HG02943 (cell line): ENCODE measurements at regions not wholly inside any gene's neighbourhood (a gene's known extent, or its start where the extent isn't known, plus 50 kb on each side); places are given as distances from the start of the nearest gene placed in this dataset.
"Not testable (repeated sequence)": the region's sequence is repeated elsewhere in the genome, so short reads cannot be mapped to it uniquely, and the experiment has no call there.

Experiments
- ATAC-seq: cut with Tn5 transposase; IDR thresholded peaks from one replicate; pipeline ENCODE4 v1.9.1; 2021; ENCODE audit warnings: mild to moderate bottlenecking, low read depth, moderate library complexity; ENCODE audit not compliant: unreplicated experiment

DNA sequence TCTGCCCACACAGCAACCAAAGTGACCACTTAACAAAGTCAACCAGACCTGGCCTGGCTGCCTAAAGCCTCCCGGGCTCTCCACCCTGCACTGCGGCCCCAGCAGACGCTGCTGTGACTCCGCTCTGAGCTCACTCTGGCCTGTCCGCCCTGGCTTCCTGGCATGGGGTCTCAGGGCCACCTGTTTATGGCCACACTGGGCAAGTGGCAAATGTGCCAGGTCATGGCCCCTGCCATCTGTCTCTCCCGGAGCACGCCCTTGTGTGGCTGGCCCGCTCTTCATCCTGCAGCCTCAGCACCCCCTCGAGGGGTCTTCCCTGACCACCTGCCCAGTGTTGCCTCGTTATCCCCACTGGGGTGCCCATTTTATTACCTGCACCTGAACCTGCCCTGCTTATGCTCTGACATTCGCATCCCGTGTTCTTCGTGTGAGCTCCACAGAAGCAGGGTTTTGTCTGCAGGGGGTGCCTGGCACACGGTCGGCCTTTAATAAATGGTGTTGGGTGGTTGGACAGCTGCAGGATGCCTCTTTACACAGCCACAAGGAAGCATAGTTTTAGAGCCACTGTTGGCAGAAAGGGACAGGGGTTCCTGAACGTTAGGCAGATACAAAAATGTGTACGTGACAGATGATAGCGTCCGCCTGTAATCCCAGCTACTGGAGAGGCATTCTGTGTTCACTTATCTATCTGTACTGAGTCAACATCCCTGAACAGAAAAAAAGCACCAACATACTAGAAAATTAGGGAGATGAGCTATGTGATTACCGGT lies 785.6 kb downstream of the TBC1D22A start:
- ATAC-seq: no peak

DNA sequence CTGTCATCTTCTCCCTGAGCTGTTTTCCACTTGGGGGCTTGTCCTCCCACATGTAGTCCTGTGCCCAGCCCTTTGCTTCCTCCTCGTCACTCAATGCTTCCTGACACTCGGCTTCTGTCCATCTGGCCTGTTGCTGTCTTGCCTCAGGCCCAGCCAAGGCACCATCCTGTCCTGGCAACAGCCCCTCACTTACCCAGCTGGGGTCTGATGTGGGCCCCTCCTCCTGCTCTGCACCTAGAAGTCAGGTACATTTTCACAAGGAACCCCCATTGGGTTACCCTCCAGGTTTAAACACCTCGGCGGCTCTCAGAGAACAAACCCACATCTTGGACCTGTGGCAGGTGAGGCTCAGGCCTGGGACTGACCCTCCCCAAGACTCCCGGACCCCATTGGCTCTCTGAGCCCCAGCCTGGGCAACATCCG lies 784.8 kb downstream of the TBC1D22A start:
- ATAC-seq: no peak

DNA sequence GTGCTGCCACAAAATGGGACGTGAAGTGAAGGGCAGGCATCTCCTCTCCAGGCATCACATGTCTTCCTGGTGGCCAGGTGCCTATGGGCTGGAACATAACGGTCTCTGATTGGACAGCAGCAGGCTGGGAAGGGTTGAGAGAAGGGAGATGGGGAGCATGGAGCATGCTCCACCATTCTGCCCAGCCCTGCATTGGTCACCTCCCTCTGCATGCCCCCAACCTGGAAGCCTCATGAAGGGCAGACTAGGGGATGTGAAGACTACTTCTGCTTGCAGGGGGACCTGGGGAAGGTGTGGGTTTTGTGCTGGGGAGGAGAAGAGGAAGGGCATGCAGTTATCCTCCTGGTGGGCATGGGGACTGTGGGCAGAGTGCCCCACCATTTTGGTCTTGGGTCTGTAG lies 782.2 kb downstream of the TBC1D22A start:
- ATAC-seq: no peak

DNA sequence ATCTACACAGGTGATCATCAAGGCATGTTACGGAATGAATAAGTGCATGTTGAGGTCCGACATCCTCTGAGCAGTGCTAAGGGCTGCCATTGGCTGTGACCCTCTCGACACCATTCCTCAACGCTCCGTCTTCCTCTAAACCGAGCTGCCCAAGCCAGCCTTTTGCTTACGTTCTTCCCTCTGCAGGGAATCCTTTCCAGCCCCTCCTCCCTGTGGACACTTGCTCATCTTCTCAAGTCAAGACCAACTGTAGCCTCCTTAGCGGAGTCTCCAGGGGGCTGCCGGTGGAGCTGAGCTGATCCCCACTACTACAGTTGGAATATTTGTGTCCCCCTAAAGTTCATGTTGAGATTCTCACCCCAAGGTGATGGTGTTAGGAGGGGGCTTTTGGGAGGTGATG lies 781.0 kb downstream of the TBC1D22A start:
- ATAC-seq: no peak

DNA sequence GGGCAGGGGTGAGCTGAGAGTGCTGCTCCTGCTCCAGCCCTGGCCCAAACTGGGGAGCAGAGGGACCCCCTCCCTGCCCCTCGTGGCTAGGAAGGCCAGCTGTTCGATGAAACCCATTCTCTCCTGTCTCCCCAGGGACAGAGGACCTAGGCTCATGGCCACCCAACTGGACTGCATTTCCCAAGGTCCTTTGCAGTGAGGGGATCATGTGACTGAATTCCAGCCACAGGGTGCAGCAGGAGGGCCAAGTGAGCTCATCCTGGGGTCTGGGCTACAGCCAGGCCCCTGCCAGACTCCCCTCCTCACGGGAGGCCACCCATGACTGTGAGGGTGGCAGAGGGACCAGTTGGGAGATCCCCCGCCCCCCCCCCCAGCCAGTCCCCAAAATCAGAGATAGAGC lies 777.6 kb downstream of the TBC1D22A start:
- no peak for ATAC-seq

DNA sequence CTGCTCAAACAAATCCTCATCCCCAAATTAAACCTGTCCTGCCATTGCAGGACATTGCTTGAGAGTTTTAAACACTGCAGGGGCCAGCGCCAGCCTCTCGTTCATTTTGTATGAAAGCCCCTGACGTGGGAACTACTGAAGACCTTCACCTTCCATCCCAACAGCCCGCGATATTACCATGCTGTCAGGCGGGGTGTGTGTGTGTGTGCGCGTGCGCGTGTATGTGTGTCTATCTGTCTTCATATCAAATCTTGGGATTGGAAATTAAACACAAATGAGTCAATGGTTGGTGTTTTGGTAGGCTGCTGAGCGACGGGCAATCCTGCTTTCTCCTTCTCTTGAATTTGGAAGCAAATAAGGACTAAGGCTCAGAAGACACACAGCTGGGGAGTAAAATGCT lies 776.9 kb downstream of the TBC1D22A start:
- ATAC-seq: no peak

DNA sequence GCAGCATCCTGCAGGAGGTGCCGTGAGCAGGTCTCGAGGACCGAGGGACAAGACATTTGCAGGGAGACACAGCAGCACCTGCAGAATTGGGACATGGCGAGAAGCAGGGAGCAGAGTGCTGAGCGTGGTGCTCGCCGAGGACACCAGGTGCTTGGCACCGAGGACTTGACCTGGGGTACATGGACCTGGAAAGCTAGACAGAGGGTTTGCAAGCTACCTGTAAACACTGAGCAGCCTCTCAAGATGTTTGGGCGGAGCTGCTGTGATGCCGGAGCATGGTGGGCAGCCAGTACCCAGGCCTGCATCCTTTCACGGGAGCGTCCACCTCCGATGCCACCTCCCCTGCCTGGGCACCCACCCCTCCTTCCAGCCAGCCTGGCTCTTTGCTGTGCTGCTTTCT lies 773.2 kb downstream of the TBC1D22A start:
- ATAC-seq: no peak

DNA sequence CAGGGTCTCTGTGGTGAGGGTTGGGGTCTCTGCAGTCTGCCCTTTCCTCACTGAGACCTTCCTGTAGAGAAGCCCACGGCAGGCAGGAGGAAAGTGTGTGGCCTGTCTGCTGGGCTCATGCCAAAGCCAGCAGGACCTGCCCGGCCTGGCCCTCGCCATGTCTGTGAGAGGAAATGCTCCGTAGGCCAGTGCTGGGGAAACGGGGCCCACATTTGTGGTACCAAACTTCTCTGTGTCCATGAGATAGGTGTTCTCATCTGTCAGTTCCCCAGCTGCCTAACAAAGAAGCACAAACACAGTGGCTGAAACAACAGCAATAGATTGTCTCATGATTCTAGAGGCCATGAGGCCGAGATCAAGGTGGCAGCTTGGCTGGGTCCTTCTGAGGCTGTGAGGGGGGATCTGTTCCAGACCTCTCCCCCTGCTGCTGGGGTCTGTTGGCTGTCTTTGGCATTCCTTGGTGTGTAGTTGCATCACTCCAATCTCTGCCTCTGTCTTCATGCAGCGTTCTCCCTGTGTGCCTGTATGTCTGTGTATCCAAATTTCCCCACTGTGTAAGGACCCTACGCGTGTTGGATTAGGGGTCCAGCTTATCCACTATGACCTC lies 772.5 kb downstream of the TBC1D22A start:
- no peak for ATAC-seq

DNA sequence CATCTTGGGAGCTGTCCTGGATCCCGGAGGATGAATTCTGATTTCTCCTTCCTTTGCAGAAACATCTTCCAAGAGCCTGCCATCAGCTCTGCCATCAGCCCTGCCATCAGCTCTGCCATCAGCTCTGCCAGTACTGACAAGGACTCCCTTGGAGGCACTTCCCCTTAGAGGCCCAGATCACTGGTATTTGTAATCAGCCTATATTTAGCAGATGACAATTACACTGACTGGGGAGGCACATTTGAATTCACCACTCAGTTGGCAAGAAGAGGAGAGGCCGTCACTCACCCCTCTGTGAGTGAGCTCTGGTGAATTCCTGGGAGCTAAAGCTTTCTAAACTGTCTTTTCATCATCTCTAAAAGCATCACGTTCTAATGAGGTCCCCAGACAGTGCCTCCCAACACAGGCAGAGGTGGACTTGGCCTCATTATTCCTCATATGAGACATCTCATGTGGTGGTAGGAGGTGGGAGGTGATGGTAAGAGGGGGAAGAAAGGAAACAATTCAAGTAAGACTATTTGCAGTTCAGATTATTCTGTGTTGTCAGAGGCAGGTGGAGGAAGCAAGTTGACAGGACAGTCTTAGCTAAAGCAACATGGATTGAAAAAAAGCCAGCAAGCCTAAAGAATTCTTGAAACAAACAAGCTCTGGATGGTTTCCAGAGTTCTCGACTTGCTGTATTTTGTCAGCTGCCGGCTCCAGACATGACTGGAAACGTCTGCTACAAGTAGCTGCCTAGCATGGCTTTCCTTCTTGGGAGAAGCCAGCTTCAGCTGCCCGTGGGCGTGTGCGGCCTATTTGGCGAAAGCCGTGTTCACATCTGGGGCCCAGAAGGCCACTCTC lies 771.7 kb downstream of the TBC1D22A start:
- ATAC-seq: no peak

DNA sequence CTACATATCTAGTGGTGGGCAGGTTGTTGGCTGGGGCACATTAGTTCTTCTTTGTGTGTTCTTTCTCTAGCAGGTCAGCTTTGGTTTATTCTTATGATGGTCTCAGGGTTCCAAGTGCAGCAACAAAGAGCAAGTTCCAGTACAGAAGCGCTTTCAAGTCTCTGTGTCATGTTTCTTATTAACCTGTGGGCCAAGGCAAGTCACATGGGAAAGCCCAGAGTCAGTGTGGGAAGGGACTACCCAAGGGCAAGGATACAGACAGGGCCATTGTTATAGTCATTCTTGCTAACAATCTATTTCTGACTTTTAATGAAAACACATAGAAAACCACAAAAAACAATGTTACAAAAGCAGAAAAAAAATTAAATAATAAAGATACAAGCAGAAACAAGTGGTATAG lies 754.6 kb downstream of the TBC1D22A start:
- no peak for ATAC-seq

DNA sequence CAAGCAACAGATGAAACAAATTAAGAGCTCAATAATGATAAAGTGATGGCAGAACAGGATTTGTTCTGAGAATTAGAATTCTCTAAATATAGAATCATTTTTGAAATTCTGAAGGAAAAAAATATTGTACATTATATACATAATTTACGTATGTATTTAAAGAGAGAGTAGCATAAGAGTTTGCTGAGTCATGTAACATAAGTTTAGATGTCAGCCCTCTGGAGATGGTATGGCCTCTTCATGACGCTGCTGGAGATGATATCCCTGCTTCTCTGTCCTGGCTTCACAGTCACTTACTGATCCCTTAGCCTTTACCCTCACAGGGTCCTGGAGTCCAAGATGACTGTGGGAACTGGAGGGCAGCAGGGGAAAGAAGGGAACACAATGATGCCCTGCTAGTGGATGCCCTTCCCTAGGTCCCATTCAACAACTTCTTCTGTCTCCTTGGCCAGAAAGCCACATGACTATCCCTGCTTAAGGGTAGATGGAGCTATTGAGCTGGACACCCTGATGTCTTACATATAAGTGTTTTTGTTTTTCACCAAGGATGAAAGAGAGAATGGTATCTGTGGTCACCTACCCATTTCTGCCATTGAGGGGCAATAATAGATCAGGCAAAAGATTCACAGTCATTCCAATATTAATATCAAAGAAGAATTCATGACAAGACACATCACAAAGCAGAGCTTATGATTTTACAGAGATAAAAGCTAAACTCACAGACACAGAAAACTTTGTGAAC lies 753.1 kb downstream of the TBC1D22A start:
- ATAC-seq: no peak

DNA sequence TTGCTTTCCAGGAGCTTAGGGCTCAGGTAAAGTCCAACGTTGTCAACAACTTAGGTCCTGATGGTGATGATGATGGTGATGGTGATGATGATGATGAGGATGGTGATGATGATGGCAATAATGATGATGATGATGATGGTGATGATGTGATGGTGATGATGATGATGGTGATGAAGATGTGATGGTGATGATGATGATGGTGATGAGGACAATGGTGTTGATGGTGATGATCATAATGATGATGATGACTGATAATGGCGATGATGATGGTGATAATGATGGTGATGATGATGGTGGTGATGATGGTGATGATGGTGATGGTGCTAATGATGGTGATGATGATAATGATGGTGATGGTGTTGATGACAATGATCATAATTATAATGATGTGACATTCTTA lies 750.2 kb downstream of the TBC1D22A start:
- ATAC-seq: no peak

DNA sequence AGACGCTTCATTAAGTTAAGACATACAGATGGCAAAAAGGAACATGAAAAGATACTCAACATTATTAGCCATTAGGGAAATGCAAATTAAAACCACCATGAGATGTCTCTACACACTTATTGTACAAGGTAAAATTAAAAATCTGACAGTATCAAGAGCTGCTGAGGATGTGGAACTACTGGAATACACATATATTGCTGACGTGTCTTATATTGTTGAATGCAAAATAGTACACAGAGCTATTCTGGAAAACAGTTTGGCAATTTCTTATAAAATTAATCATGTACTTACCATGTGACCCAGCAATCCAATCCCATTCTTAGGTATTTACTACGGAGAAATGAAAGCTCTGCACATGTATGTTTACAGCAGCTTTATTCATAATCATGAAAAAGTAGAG lies 742.5 kb downstream of the TBC1D22A start:
- no peak for ATAC-seq

DNA sequence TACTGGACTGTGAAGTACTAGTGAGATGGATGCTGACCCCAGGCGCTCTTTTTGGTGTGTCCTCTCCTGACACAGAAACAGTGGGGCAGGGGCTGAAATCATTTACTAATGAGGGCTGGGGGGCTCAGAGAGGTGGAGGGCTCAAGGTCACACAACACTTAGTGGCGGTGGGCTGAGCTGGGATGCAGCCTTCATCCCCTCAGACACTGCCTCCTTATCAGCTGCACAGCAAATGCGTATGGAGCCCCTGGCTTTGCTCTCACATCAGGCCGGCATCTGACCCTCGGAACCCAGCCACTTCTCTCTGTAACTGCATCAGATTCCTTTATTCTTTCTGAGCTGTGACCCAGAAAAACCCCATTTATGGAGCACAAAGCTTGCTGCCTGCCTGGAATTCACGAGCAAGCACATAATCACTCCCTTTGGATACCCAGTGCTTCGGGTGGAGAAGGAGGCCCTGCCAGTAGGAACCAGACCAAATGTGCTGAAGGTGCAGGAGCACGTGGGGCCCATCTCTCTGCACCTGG lies 736.6 kb downstream of the TBC1D22A start:
- ATAC-seq: no peak

DNA sequence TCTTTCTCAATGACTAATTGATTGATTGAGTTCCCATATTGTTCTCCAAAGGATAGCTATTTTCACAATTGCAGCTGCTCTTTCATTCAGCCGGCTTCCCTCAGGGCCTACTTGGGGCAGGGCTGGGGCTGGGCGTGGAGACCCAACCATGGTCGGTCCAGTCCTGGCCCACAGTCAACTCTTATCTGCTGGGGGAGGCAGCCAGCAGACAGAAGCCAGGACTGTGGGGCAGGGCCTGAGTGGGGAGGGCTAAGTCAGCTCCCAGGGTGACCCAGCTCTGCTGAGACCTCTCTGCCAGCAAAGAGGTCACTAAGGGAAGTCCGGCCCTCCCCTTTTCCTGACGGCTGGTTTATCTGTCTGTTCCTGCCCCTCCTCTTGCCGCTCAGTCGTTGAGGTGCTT lies 735.2 kb downstream of the TBC1D22A start:
- ATAC-seq: no peak

DNA sequence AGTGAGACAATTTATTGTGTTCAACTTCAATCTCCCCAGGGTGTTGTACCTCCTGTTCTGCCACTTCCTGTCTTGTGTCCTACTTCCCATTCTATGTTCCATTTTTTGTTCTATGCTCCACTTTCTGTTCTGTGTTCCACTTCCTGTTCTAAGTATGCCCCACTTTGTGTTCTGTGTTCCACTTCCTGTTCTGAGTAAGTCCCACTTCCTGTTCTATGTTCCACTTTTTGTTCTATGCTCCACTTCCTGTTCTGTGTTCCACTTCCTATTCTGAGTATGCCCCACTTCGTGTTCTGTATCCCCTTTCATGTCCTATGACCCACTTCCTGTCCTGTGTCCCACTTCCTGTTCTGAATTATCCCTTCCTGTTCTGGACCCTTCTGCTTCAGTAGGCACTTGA lies 732.7 kb downstream of the TBC1D22A start:
- no peak for ATAC-seq

DNA sequence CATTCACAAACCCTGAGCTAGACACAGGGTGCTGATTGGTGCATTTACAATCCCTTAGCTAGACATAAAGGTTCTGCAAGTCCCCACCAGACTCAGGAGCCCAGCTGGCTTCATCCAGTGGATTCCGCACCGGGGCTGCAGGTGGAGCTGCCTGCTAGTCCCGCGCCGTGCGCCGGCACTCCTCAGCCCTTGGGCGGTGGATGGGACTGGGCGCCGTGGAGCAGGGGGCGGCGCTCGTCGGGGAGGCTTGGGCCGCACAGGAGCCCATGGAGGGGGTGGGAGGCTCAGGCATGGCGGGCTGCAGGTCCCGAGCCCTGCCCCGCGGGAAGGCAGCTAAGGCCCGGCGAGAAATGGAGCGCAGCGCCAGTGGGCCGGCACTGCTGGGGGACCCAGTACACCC lies 725.7 kb downstream of the TBC1D22A start:
- not testable (repeated sequence) for ATAC-seq

DNA sequence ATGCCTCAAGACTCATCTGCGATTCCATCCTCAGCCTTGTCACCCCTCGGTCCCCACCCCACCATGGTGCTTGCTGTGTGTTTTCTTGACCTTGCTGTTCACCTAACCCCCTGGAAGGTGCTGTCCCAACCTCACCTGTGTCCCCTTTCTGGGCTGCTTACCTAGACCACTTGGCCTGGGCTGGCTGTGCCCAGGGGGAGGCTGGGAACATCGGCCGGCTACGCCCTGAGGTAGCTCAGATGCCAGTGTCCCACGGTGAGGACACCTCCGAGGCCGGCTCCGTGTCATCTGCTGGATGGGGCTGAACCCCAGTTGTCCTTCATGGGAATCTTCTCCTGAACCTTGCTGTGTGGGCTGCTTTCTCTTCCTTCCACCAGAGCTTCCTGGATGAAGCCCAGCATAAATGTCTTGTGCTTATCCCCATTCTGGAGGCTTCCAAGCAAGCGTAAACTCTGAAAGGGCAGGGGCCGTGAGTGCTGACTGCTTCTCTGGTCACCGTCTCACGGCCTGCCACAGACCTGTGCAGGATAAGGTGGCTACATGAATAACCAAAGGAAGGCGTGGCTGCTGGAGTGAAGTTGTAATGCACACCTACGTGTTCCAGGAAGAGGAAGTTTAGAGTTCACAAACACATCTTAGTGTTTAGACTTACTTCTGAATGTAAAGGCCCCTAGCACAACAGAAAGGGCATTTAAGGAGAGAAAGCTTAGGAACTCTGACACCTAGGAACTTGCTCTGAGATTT lies 724.3 kb downstream of the TBC1D22A start:
- no peak for ATAC-seq

DNA sequence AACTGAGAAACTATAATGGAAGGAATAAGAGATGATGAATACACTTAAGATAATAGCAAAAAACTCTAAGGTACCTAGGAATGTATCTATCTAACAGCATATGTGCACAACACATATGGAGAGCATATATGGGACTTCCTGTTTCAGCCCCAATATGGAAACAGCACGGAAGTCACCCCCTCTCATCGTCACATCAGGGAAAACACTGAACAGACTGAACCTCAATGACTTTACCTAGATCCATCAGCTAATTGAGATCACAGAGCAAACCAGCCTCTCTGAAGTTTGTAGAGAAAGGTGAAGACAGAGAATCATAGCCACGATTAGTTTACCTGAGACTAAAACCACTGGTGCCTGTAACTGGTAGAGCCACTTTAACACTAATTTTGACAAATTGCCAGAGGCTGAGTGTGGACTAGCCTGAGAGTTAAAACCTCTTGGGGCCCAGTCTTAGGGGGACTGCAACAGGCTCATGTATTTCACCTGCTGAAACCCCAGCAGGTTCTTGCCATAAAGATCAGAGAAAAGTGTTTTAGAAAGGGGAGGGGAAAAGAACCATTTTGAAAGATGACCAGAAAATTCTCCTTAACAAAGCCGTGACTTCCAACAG lies 722.6 kb downstream of the TBC1D22A start:
- ATAC-seq: no peak
